ENCODE measurements at regions not wholly inside any gene's neighbourhood (a gene's known extent, or its start where the extent isn't known, plus 50 kb on each side); places are given as distances from the start of the nearest gene placed in this dataset.

DNA sequence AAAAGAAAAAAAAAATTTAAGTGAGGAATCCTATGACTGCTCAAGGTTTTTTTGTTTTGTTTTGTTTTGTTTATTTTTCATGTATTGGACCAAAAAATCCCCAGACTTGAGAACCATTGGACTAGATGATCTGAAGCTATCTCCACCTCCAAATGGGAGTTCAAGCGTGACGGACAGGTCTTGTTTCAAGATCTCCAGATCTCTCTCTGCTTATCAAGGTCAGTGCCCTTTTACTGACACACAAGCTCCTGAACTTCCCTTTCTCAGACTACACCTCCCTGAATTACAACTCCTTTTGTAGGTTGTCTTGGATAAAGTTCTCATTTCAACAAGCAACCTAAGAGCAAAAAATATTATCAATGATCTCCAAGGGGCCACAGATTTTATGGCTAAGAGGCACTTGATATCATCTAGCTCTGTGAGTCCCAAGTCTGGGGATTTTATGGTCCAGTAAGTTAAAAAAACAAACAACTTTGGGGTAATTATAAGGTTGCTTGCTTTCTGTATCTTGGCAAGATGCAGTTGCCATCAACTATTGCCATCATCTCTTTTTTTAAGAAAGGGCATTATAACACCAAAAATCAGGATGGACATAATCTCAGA lies 396.0 kb upstream of the ATP5MC3 start:
- TF ChIP-seq SNAI2 (CRISPR knock-in tag; IDR thresholded peaks at IDR 0.05) (no peak), PPARA (CRISPR knock-in tag; IDR thresholded peaks at IDR 0.05; ENCODE audit: borderline replicate concordance) (no peak), ZNF565 (CRISPR knock-in tag; conservative IDR thresholded peaks at IDR 0.05; ENCODE audit: low read depth) (no peak), ZFP30 (CRISPR knock-in tag; IDR thresholded peaks at IDR 0.05) (no peak), POU6F1 (CRISPR knock-in tag; IDR thresholded peaks at IDR 0.05; ENCODE audit: borderline replicate concordance, low read depth) (no peak), CREB5 (CRISPR knock-in tag; IDR thresholded peaks at IDR 0.05; ENCODE audit: low read depth) (no peak)
- TF ChIP-seq, protein P1, sequence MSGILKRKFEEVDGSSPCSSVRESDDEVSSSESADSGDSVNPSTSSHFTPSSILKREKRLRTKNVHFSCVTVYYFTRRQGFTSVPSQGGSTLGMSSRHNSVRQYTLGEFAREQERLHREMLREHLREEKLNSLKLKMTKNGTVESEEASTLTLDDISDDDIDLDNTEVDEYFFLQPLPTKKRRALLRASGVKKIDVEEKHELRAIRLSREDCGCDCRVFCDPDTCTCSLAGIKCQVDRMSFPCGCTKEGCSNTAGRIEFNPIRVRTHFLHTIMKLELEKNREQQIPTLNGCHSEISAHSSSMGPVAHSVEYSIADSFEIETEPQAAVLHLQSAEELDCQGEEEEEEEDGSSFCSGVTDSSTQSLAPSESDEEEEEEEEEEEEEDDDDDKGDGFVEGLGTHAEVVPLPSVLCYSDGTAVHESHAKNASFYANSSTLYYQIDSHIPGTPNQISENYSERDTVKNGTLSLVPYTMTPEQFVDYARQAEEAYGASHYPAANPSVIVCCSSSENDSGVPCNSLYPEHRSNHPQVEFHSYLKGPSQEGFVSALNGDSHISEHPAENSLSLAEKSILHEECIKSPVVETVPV (CRISPR knock-in tag; IDR thresholded peaks at IDR 0.05) = no peak
- TF ChIP-seq, protein P2, sequence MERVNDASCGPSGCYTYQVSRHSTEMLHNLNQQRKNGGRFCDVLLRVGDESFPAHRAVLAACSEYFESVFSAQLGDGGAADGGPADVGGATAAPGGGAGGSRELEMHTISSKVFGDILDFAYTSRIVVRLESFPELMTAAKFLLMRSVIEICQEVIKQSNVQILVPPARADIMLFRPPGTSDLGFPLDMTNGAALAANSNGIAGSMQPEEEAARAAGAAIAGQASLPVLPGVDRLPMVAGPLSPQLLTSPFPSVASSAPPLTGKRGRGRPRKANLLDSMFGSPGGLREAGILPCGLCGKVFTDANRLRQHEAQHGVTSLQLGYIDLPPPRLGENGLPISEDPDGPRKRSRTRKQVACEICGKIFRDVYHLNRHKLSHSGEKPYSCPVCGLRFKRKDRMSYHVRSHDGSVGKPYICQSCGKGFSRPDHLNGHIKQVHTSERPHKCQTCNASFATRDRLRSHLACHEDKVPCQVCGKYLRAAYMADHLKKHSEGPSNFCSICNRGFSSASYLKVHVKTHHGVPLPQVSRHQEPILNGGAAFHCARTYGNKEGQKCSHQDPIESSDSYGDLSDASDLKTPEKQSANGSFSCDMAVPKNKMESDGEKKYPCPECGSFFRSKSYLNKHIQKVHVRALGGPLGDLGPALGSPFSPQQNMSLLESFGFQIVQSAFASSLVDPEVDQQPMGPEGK (CRISPR knock-in tag; IDR thresholded peaks at IDR 0.05; ENCODE audit: borderline replicate concordance) = no peak
